IgD-negative memory B cell (primary cell): ENCODE measurements at regions not wholly inside any gene's neighbourhood (a gene's known extent, or its start where the extent isn't known, plus 50 kb on each side); places are given as distances from the start of the nearest gene placed in this dataset.

Source experiments
- H3K27ac Mint-ChIP-seq, 3 donors: one replicate each; pipeline ENCODE4 v1.8.0; 2020 to 2022; ENCODE audit warnings: mild to moderate bottlenecking in 3 of 3, mixed read lengths in 3 of 3, moderate library complexity in 1 of 3
- H3K27me3 Mint-ChIP-seq: one replicate; pipeline ENCODE4 v1.8.0; 2021; ENCODE audit warnings: mixed read lengths
- H3K36me3 Mint-ChIP-seq: one replicate; pipeline ENCODE4 v1.8.0; 2020; ENCODE audit warnings: mild to moderate bottlenecking, mixed read lengths
- H3K4me1 Mint-ChIP-seq, 3 donors: one replicate each; pipeline ENCODE4 v1.8.0; 2020 to 2022; ENCODE audit warnings: mixed read lengths in 3 of 3, mild to moderate bottlenecking in 1 of 3
- H3K4me3 Mint-ChIP-seq, 4 donors: one replicate each; pipeline ENCODE4 v1.8.0; 2020 to 2022; ENCODE audit warnings: mild to moderate bottlenecking in 4 of 4, mixed read lengths in 4 of 4, moderate library complexity in 3 of 4
- H3K9me3 Mint-ChIP-seq, 3 donors: one replicate each; pipeline ENCODE4 v1.8.0; 2020 to 2021; ENCODE audit warnings: mixed read lengths in 3 of 3, mild to moderate bottlenecking in 1 of 3

- Mint-ChIP-seq H3K9me3 (peaks cover 3 to 15% (median 3%) of the 10 kb centered on the region in 3 donors), H3K36me3 (peaks cover 1% of the 10 kb centered on the region), H3K27me3 (peaks cover 2% of the 10 kb centered on the region), H3K4me3 (no peak overlapping the region), H3K4me1 (no peaks in the 10 kb centered on the region), H3K27ac (no peak overlapping the region)
Observed at GRCh38 chr15:25624504-25625177, 185.8 kb upstream of the UBE3A start.

GRCh38 chr15:25623708-25624107, 184.9 kb upstream of the UBE3A start:
- H3K9me3 Mint-ChIP-seq = peaks cover 3 to 8% (median 3%) of the 10 kb centered on the region in 3 donors
- H3K4me1 Mint-ChIP-seq = no peaks in the 10 kb centered on the region
- no peak overlapping the region for H3K27ac Mint-ChIP-seq
- H3K36me3 Mint-ChIP-seq = peaks cover 1% of the 10 kb centered on the region
- peaks cover 2% of the 10 kb centered on the region for H3K27me3 Mint-ChIP-seq
- H3K4me3 Mint-ChIP-seq = no peak overlapping the region

GRCh38 chr15:25620466-25620865, 181.6 kb upstream of the UBE3A start:
- H3K27me3 Mint-ChIP-seq = peaks cover 3% of the 10 kb centered on the region

DNA sequence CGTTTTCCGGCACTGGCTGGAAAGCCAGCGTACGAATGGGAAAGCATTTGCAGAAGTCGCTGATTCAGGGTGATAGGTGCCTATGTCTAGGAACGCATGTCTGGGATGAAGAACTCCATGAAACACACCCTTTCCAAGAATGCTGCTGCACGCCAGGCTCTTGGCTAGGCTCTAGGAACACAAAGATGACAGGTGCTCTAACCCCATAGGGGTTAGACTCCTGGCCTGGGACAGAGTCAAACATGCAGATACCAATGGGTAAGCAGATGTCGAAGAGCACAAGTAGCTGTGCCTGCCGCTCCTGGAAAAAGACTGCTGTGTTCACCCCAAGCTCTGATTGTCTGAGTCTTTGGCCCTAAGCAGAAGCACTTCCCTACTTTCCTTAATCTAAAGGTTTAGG, 180.9 kb upstream of the UBE3A start:
- H3K4me1 Mint-ChIP-seq = no peaks in the 10 kb centered on the region
- peaks cover 1% of the 10 kb centered on the region for H3K36me3 Mint-ChIP-seq
- peaks cover 0 to 4% (median 4%) of the 10 kb centered on the region in 3 donors for H3K9me3 Mint-ChIP-seq
- H3K4me3 Mint-ChIP-seq = no peak overlapping the region
- H3K27ac Mint-ChIP-seq = no peak overlapping the region
- H3K27me3 Mint-ChIP-seq = peaks cover 3% of the 10 kb centered on the region

More at GRCh38 chr15:25620466-25620865, 181.6 kb upstream of the UBE3A start:
- H3K27ac Mint-ChIP-seq = no peak overlapping the region
- peaks cover 0 to 4% (median 4%) of the 10 kb centered on the region in 3 donors for H3K9me3 Mint-ChIP-seq
- H3K4me1 Mint-ChIP-seq = no peaks in the 10 kb centered on the region
- H3K36me3 Mint-ChIP-seq = peaks cover 1% of the 10 kb centered on the region
- H3K4me3 Mint-ChIP-seq = no peak overlapping the region

DNA sequence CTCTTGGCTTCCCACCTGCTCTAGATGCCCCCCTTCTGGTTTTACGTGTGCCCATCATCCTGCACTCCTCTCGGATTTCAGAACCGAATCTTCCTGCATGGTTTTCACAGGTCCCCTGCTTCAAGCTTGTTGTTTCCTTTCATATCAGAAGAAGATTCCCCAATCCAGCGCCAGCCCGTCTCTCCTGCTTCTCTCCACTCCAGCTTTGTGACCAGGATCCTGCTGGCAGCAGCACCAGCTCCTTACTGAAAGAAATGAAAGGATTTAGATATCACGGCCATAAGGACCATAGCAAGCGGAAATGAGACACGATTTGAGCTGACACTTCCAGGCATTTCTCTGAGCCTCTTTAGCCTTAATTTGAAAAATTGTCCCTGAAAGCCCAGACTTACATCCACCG, 180.3 kb upstream of the UBE3A start:
- Mint-ChIP-seq H3K4me3 (no peak overlapping the region), H3K27me3 (peaks cover 3% of the 10 kb centered on the region), H3K9me3 (peaks cover 0 to 4% (median 4%) of the 10 kb centered on the region in 3 donors), H3K27ac (no peak overlapping the region), H3K36me3 (peaks cover 1% of the 10 kb centered on the region), H3K4me1 (no peaks in the 10 kb centered on the region)

DNA sequence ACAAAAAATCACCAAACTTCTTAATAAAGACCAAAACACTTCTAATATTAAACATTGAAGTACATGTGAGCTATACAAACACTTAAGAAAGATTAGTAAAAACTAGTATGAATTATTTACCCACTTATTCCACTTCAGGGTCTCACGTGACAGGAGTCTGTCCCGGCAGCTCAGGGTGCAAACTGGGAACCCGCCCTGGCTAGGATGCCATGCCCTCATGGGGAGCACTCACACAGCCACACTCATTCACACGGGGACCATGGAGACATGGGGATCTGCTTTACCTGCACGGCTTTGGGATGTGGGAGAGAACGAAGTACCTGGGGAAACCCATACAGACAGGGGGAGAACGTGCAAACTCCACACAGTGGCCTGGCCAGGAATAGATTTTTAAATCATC, 179.3 kb upstream of the UBE3A start:
- no peaks in the 10 kb centered on the region for H3K36me3 Mint-ChIP-seq
- no peaks in the 10 kb centered on the region for H3K4me1 Mint-ChIP-seq
- H3K27me3 Mint-ChIP-seq = peaks cover 3% of the 10 kb centered on the region
- no peak overlapping the region for H3K4me3 Mint-ChIP-seq
- no peak overlapping the region for H3K27ac Mint-ChIP-seq
- H3K9me3 Mint-ChIP-seq = peaks cover 0 to 4% (median 4%) of the 10 kb centered on the region in 3 donors

GRCh38 chr15:25616471-25616870, 177.6 kb upstream of the UBE3A start:
- H3K4me1 Mint-ChIP-seq = no peaks in the 10 kb centered on the region
- no peak overlapping the region for H3K4me3 Mint-ChIP-seq
- no peak overlapping the region for H3K27ac Mint-ChIP-seq
- no peaks in the 10 kb centered on the region for H3K36me3 Mint-ChIP-seq
- peaks cover 0 to 4% (median 2%) of the 10 kb centered on the region in 3 donors for H3K9me3 Mint-ChIP-seq
- H3K27me3 Mint-ChIP-seq = peaks cover 3% of the 10 kb centered on the region

- Mint-ChIP-seq H3K27me3 (peaks cover 2% of the 10 kb centered on the region), H3K36me3 (no peaks in the 10 kb centered on the region), H3K27ac (no peak overlapping the region), H3K4me3 (no peak overlapping the region), H3K9me3 (peaks cover 2 to 4% (median 2%) of the 10 kb centered on the region in 3 donors), H3K4me1 (no peaks in the 10 kb centered on the region)
Observed at GRCh38 chr15:25613134-25613533, 174.3 kb upstream of the UBE3A start.

DNA sequence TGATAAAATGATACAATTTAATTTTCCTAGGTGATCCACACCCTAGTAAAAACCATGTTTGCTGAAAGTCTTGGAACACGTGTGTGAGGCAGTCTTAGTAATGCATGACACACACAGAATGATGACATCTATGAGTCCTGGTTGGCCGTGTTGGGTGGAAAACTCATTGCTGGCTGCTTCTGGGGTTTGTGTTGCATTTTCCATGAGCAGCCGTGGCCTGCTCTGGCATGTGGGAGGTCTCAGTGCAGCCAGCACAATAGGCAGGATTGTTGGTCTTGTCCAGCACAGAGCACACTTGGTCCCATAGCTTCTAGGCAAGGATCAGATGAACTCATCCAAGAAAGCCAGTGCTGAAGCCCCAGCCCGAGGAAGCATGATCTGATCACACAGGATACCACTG, 172.8 kb upstream of the UBE3A start:
- Mint-ChIP-seq H3K27me3 (no peaks in the 10 kb centered on the region), H3K27ac (no peak overlapping the region)

GRCh38 chr15:25609371-25609770, 170.5 kb upstream of the UBE3A start:
- Mint-ChIP-seq H3K4me3 (no peak overlapping the region), H3K27ac (no peak overlapping the region), H3K4me1 (no peaks in the 10 kb centered on the region), H3K9me3 (peaks cover under 1 to 7% (median 4%) of the 10 kb centered on the region in 3 donors), H3K27me3 (no peaks in the 10 kb centered on the region), H3K36me3 (no peaks in the 10 kb centered on the region)

More for the DNA sequence above, 172.8 kb upstream of the UBE3A start:
- H3K9me3 Mint-ChIP-seq = peaks cover 0 to 4% (median 2%) of the 10 kb centered on the region in 3 donors
- H3K4me3 Mint-ChIP-seq = no peak overlapping the region
- no peaks in the 10 kb centered on the region for H3K36me3 Mint-ChIP-seq
- H3K4me1 Mint-ChIP-seq = no peaks in the 10 kb centered on the region

DNA sequence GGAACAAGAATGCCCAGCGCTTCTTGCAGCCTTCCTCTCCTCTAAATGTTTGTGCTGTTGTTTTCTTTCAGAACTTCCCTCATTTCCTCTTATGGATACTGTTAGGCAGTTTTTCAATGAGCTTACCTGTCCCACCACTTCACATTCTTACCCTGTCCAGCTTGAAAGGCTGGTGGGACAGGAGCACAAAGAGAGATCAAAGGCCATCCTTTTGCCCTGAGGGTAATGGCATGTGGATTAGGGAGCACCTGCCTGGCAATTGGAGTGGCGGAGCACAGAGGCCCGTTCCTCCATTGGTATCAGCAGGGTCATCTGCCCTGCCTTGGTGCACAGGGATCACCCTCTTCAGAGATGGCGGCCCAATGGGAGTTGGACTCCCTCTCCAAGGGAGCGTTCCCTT, 170.1 kb upstream of the UBE3A start:
- no peaks in the 10 kb centered on the region for H3K4me1 Mint-ChIP-seq

DNA sequence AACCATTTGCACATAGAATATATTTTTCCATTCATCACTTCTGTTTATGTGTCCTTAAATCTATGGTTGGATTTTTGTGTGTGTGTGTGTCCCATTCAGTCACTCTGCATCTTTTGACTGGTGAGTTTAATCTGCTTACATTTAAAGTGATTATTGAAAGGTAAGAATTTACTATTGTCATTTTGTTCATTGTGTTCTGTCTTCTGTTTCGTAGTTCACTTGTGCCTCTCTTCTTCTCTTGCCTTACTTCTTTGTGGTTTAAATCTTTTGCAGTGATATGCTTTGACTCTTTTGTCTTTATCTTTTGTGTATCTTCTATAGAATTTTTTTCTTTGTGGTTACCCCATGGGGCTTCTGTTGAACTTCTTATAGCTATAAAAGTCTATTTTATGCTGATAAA, 166.3 kb upstream of the UBE3A start:
- Mint-ChIP-seq H3K4me3 (no peak overlapping the region), H3K36me3 (no peaks in the 10 kb centered on the region), H3K4me1 (no peaks in the 10 kb centered on the region), H3K27ac (no peak overlapping the region), H3K9me3 (peaks cover 5 to 10% (median 8%) of the 10 kb centered on the region in 3 donors), H3K27me3 (no peaks in the 10 kb centered on the region)

More for the DNA sequence above, 170.1 kb upstream of the UBE3A start:
- peaks cover 3 to 8% (median 7%) of the 10 kb centered on the region in 3 donors for H3K9me3 Mint-ChIP-seq
- H3K36me3 Mint-ChIP-seq = no peaks in the 10 kb centered on the region
- H3K27me3 Mint-ChIP-seq = no peaks in the 10 kb centered on the region
- no peak overlapping the region for H3K27ac Mint-ChIP-seq
- H3K4me3 Mint-ChIP-seq = no peak overlapping the region

GRCh38 chr15:25600751-25601150, 161.9 kb upstream of the UBE3A start:
- H3K4me1 Mint-ChIP-seq = peaks cover 0 to 1% (median 0%) of the 10 kb centered on the region in 3 donors
- no peak overlapping the region for H3K27ac Mint-ChIP-seq
- no peaks in the 10 kb centered on the region for H3K36me3 Mint-ChIP-seq
- H3K27me3 Mint-ChIP-seq = no peaks in the 10 kb centered on the region
- peaks cover 8 to 14% (median 10%) of the 10 kb centered on the region in 3 donors for H3K9me3 Mint-ChIP-seq
- H3K4me3 Mint-ChIP-seq = no peak overlapping the region

GRCh38 chr15:25597571-25597970, 158.7 kb upstream of the UBE3A start:
- H3K4me3 Mint-ChIP-seq = no peak overlapping the region
- H3K27ac Mint-ChIP-seq = no peak overlapping the region
- peaks cover 0 to 1% (median 0%) of the 10 kb centered on the region in 3 donors for H3K4me1 Mint-ChIP-seq
- H3K36me3 Mint-ChIP-seq = no peaks in the 10 kb centered on the region
- peaks cover 10 to 19% (median 10%) of the 10 kb centered on the region in 3 donors for H3K9me3 Mint-ChIP-seq
- peaks cover 2% of the 10 kb centered on the region for H3K27me3 Mint-ChIP-seq

DNA sequence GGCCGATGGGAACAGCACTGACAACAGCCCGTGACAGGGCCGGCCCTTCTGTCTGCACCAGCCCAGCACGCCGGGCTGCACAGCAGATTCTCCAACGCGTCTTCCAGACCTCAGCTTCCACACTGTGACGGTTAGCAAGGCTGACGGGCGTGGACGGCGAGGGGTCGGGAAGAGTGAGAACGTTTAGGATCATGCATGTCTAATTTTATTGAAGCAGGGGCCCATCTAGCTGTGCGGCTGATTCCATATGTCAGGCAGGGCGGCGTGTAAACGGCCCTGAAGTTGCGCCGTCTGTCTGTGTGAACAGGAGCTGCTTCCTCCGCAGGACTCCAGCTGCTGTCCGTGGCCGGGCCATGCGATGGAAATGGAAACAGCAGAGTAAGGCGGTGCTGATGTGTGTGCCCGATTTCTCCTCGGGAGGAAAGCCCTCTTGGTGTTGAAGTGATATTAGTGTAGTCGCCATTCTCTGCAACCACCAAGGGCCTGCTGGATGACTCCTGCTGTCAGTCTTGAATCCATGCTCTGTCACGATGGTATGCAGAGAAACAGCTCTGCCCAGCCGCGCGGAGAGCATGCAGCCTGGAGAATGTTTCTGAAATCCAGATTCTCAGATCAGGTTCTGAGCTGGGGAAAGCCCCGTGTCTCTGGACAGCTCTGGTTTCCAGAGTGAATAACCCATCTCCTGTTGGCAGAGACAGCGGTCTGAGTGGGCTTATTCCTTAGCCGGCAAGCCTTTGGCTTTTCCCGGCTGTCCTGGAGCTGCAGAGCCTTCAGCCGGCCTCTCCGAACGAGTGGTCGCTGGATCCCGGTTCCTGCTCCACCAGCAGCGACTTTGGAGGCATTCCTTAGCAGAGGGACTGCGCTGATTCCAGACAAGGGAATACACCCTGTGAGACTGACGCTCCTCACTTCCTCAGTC, 158.1 kb upstream of the UBE3A start:
- H3K27me3 Mint-ChIP-seq = peaks cover 2% of the 10 kb centered on the region

More for the DNA sequence above, 158.1 kb upstream of the UBE3A start:
- no peak overlapping the region for H3K27ac Mint-ChIP-seq
- peaks cover 14 to 19% (median 14%) of the 10 kb centered on the region in 3 donors for H3K9me3 Mint-ChIP-seq
- no peaks in the 10 kb centered on the region for H3K36me3 Mint-ChIP-seq
- H3K4me1 Mint-ChIP-seq = peaks cover 0 to 1% (median 0%) of the 10 kb centered on the region in 3 donors
- no peak overlapping the region for H3K4me3 Mint-ChIP-seq
